Neural progenitor cell (in vitro differentiated cells): ENCODE measurements at regions not wholly inside any gene's neighbourhood (a gene's known extent, or its start where the extent isn't known, plus 50 kb on each side); places are given as distances from the start of the nearest gene placed in this dataset.
"Not testable (repeated sequence)": the region's sequence is repeated elsewhere in the genome, so short reads cannot be mapped to it uniquely, and the experiment has no call there.

Experiments
- DNase-seq: peaks from one replicate; pipeline ENCODE4 v3.0.0-alpha.2; 2016; ENCODE audit warnings: low spot score
- H2AFZ ChIP-seq: fragments of 200-600 bp; sonication (generic); replicated peaks from 2 replicates; pipeline ENCODE4 v1.6.1; 2016; ENCODE audit warnings: antibody characterized with exemption
- H3F3A ChIP-seq: fragments of 200-600 bp; sonication (generic); 2 replicates; pipeline ENCODE4 v1.6.1; 2016; ENCODE audit warnings: antibody characterized with exemption, low read depth
- H3K27ac ChIP-seq: fragments of 200-600 bp; sonication (generic); 2 replicates; pipeline ENCODE4 v1.5.1; 2016; ENCODE audit warnings: mild to moderate bottlenecking
- H3K27me3 ChIP-seq: fragments of 200-600 bp; sonication (generic); 2 replicates; pipeline ENCODE4 v1.6.1; 2016; ENCODE audit warnings: mild to moderate bottlenecking, moderate library complexity
- H3K36me3 ChIP-seq: fragments of 200-600 bp; sonication (generic); 2 replicates; pipeline ENCODE4 v1.5.1; 2016
- H3K4me1 ChIP-seq: fragments of 200-600 bp; sonication (generic); 2 replicates; pipeline ENCODE4 v1.6.1; 2016; ENCODE audit warnings: mixed run types
- H3K4me2 ChIP-seq: fragments of 200-600 bp; sonication (generic); 2 replicates; pipeline ENCODE4 v1.6.1; 2016
- H3K4me3 ChIP-seq: fragments of 200-600 bp; sonication (generic); 2 replicates; pipeline ENCODE4 v1.5.1; 2016
- H3K79me2 ChIP-seq: fragments of 200-600 bp; sonication (generic); 2 replicates; pipeline ENCODE4 v1.6.1; 2016; ENCODE audit warnings: low read depth
- H3K9ac ChIP-seq: fragments of 200-600 bp; sonication (generic); 2 replicates; pipeline ENCODE4 v1.6.1; 2016
- H3K9me3 ChIP-seq: fragments of 200-600 bp; sonication (generic); 2 replicates; pipeline ENCODE4 v1.5.1; 2016; ENCODE audit warnings: low read depth
- H4K20me1 ChIP-seq: fragments of 200-600 bp; sonication (generic); 2 replicates; pipeline ENCODE4 v1.6.1; 2016; ENCODE audit warnings: low read depth
- H3K27ac Mint-ChIP-seq: 3 replicates; pipeline ENCODE4 v1.8.0; 2021; ENCODE audit warnings: mixed read lengths
- H3K27me3 Mint-ChIP-seq: 2 replicates; pipeline ENCODE4 v1.8.0; 2022; ENCODE audit warnings: low read depth, mild to moderate bottlenecking, inconsistent platforms, moderate library complexity, mixed read lengths; ENCODE audit not compliant: insufficient read depth
- H3K36me3 Mint-ChIP-seq: 3 replicates; pipeline ENCODE4 v1.8.0; 2021; ENCODE audit warnings: mixed read lengths
- H3K4me1 Mint-ChIP-seq: 3 replicates; pipeline ENCODE4 v1.8.0; 2021; ENCODE audit warnings: mixed read lengths
- H3K4me3 Mint-ChIP-seq: 3 replicates; pipeline ENCODE4 v1.8.0; 2021; ENCODE audit warnings: mild to moderate bottlenecking, moderate library complexity, mixed read lengths
- H3K9me3 Mint-ChIP-seq: 3 replicates; pipeline ENCODE4 v1.8.0; 2020; ENCODE audit warnings: mixed read lengths
- CTCF ChIP-seq: fragments of 200-600 bp; sonication (generic); IDR thresholded peaks from 2 replicates; pipeline ENCODE4 v1.5.1; 2017; ENCODE audit warnings: antibody characterized with exemption, mild to moderate bottlenecking
- EZH2 ChIP-seq: fragments of 200-600 bp; sonication (generic); IDR thresholded peaks from 2 replicates; pipeline ENCODE4 v1.6.1; 2017; ENCODE audit warnings: antibody characterized with exemption, mild to moderate bottlenecking, moderate library complexity
- EZH2phosphoT487 ChIP-seq: fragments of 200-600 bp; sonication (generic); IDR thresholded peaks from 2 replicates; pipeline ENCODE4 v1.6.1; 2017; ENCODE audit warnings: antibody characterized with exemption

GRCh38 chr2:192499476-192499875 lies 304.7 kb upstream of the TMEFF2 start:
- no peaks in the 10 kb centered on the region for H3F3A ChIP-seq
- no peaks in the 10 kb centered on the region for H3K36me3 Mint-ChIP-seq
- no peaks in the 10 kb centered on the region for H3K27me3 Mint-ChIP-seq
- no peak overlapping the region for H3K4me3 Mint-ChIP-seq
- H3K27ac Mint-ChIP-seq: no peak overlapping the region
- H3K27me3 ChIP-seq: no peaks in the 10 kb centered on the region
- DNase-seq: no peak
- H3K4me1 ChIP-seq: no peaks in the 10 kb centered on the region
- no peak overlapping the region for H2AFZ ChIP-seq
- no peak overlapping the region for H3K27ac ChIP-seq
- H3K9me3 Mint-ChIP-seq: no peaks in the 10 kb centered on the region
- H4K20me1 ChIP-seq: no peaks in the 10 kb centered on the region
- H3K4me1 Mint-ChIP-seq: no peaks in the 10 kb centered on the region
- H3K4me3 ChIP-seq: no peak overlapping the region
- no peak for TF ChIP-seq CTCF
- TF ChIP-seq EZH2: no peak
- no peak for TF ChIP-seq EZH2phosphoT487
- H3K9me3 ChIP-seq: no peaks in the 10 kb centered on the region
- no peaks in the 10 kb centered on the region for H3K79me2 ChIP-seq
- no peak overlapping the region for H3K4me2 ChIP-seq
- no peaks in the 10 kb centered on the region for H3K36me3 ChIP-seq
- no peak overlapping the region for H3K9ac ChIP-seq

DNA sequence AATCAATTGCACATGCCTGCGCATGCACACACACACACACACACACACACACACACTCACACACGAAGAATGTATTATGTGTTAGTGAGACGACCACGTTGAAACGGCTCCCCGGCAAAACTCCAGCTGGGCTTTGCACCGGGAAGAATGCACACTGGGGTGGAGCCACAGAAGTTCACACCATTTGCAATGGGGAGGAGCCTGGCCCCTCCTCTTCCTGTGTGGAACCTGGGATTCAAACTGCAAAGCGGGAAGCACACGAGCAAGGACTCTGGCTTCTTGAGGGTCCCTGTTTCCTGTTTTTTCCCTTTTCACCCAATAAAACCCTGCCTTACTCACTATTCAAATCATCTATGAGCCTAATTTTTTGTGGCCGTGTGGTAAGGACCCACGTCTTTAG lies 304.0 kb upstream of the TMEFF2 start:
- H3K4me2 ChIP-seq: no peak overlapping the region
- no peak overlapping the region for H3K4me3 ChIP-seq
- H3K4me1 ChIP-seq: no peaks in the 10 kb centered on the region
- no peaks in the 10 kb centered on the region for H4K20me1 ChIP-seq
- no peak overlapping the region for H3K9ac ChIP-seq
- no peak overlapping the region for H3K27ac ChIP-seq
- Mint-ChIP-seq H3K4me1 (no peaks in the 10 kb centered on the region), H3K4me3 (no peak overlapping the region), H3K27ac (no peak overlapping the region), H3K36me3 (no peaks in the 10 kb centered on the region), H3K9me3 (no peaks in the 10 kb centered on the region), H3K27me3 (no peaks in the 10 kb centered on the region)
- H3K36me3 ChIP-seq: no peaks in the 10 kb centered on the region
- no peaks in the 10 kb centered on the region for H3K79me2 ChIP-seq
- H3K27me3 ChIP-seq: no peaks in the 10 kb centered on the region
- peak; percentile 2 for DNase-seq
- no peaks in the 10 kb centered on the region for H3F3A ChIP-seq
- TF ChIP-seq EZH2phosphoT487: no peak
- TF ChIP-seq EZH2: no peak
- TF ChIP-seq CTCF: no peak
- no peaks in the 10 kb centered on the region for H3K9me3 ChIP-seq
- H2AFZ ChIP-seq: no peak overlapping the region

DNA sequence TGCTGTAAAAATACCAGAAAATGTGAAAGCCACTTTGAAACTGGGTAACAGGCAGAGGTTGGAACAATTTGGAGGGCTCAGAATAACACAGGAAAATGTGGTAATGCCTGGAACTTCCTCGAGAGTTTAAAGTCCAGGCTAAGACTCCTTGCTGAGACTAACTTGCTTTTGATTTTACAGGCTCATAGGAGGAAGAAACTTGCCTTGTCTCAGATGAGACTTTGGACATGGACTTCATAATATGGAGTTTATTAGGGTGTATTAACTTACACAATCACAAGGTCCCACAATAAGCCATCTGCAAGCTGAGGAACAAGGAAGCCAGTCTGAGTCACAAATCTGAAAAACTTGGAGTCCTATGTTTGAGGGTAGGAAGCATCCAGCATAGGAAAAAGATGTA lies 293.4 kb upstream of the TMEFF2 start:
- H3K27me3 ChIP-seq, H3K4me3 Mint-ChIP-seq, H3K27ac Mint-ChIP-seq, H2AFZ ChIP-seq, H3K36me3 ChIP-seq, H3K9me3 Mint-ChIP-seq, H4K20me1 ChIP-seq, H3K4me1 ChIP-seq, H3F3A ChIP-seq, H3K27me3 Mint-ChIP-seq, H3K79me2 ChIP-seq, H3K4me3 ChIP-seq, H3K9ac ChIP-seq, DNase-seq, H3K4me2 ChIP-seq, H3K27ac ChIP-seq, H3K36me3 Mint-ChIP-seq, H3K4me1 Mint-ChIP-seq, H3K9me3 ChIP-seq: not testable (repeated sequence)

DNA sequence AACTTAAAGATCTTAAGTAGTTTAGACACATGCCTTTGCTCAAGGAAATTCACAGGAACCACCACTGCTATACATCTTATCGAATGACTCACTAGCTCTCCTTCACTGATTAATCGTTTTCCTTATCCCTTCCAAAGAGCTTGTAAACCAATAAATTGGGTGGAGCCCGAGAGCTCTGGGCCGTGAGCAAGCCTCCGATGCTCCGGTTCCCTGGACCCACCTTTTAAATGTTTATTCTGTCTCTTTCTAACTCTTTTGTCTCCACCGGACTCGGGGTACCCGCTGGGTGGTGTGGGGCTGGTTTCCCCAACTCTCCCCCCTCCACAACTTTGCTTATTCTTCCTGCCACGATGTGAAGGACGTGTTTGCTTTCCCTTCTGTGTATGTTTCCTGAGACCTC lies 292.9 kb upstream of the TMEFF2 start:
- DNase-seq: no peak
- no peaks in the 10 kb centered on the region for H3K9me3 ChIP-seq
- H4K20me1 ChIP-seq: no peaks in the 10 kb centered on the region
- H3K79me2 ChIP-seq: no peaks in the 10 kb centered on the region
- no peaks in the 10 kb centered on the region for H3K36me3 ChIP-seq
- H3K27me3 Mint-ChIP-seq: no peaks in the 10 kb centered on the region
- H3K4me1 ChIP-seq: no peaks in the 10 kb centered on the region
- no peaks in the 10 kb centered on the region for H3F3A ChIP-seq
- H3K27me3 ChIP-seq: no peaks in the 10 kb centered on the region
- no peak overlapping the region for H3K9ac ChIP-seq
- no peak overlapping the region for H3K4me2 ChIP-seq
- no peaks in the 10 kb centered on the region for H3K9me3 Mint-ChIP-seq
- H3K4me3 ChIP-seq: no peak overlapping the region
- TF ChIP-seq EZH2: no peak
- H3K4me3 Mint-ChIP-seq: no peak overlapping the region
- no peak overlapping the region for H2AFZ ChIP-seq
- no peak overlapping the region for H3K27ac ChIP-seq
- no peaks in the 10 kb centered on the region for H3K4me1 Mint-ChIP-seq
- no peaks in the 10 kb centered on the region for H3K36me3 Mint-ChIP-seq
- no peak overlapping the region for H3K27ac Mint-ChIP-seq
